GM18499 (cell line): ENCODE measurements at regions not wholly inside any gene's neighbourhood (a gene's known extent, or its start where the extent isn't known, plus 50 kb on each side); places are given as distances from the start of the nearest gene placed in this dataset.

Experiments
- ATAC-seq: cut with Tn5 transposase; IDR thresholded peaks from one replicate; pipeline ENCODE4 v1.9.1; 2021; ENCODE audit warnings: moderate number of reproducible peaks; ENCODE audit not compliant: insufficient read depth, unreplicated experiment

GRCh38 chr2:15868704-15869103 lies 71.6 kb upstream of the MYCN start:
- no peak for ATAC-seq

GRCh38 chr2:15869396-15869795 lies 71.0 kb upstream of the MYCN start:
- ATAC-seq: no peak

DNA sequence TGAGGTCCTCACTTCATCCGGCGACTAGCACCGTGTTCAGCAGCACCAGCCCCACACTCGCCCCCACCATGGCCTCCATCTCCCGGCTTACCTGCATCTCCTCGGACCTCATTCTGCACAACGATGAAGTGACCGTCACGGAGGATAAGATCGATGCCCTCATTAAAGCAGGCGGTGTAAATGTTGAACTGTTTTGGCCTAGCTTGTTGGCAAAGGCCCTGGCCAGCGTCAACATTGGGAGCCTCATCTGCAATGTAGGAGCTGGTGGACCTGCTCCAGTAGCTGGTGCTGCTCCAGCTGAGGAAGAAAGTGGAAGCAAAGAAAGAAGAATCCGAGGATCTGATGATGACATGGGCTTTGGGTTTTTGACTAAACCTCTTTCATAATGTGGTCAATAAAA lies 70.5 kb upstream of the MYCN start:
- no peak for ATAC-seq

DNA sequence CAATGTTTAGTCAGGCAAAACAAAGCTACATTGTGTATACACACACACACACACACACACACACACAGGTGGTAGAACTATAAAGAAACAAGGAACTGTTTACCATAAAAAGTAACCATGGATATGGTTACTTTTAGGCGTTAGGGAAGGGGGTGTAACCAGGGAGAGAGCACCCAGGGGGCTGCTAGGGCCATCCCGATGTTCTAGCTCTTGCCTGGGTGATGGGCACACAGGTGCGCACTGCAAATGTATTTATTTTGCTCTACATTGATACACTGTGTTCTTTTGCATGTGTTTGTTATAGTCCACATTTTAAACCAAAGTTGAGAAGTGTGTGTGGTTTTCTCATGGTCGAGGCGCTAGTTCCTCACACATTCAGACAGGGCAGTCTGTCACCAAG lies 69.8 kb upstream of the MYCN start:
- ATAC-seq: no peak

- ATAC-seq: no peak
Measured at GRCh38 chr2:15871239-15871783, 69.0 kb upstream of the MYCN start.

- ATAC-seq: no peak
Measured at GRCh38 chr2:15872854-15873253, 67.5 kb upstream of the MYCN start.

GRCh38 chr2:15874321-15874720 lies 66.0 kb upstream of the MYCN start:
- ATAC-seq: no peak

- ATAC-seq: no peak
Measured at GRCh38 chr2:15874854-15875804, 65.2 kb upstream of the MYCN start.

DNA sequence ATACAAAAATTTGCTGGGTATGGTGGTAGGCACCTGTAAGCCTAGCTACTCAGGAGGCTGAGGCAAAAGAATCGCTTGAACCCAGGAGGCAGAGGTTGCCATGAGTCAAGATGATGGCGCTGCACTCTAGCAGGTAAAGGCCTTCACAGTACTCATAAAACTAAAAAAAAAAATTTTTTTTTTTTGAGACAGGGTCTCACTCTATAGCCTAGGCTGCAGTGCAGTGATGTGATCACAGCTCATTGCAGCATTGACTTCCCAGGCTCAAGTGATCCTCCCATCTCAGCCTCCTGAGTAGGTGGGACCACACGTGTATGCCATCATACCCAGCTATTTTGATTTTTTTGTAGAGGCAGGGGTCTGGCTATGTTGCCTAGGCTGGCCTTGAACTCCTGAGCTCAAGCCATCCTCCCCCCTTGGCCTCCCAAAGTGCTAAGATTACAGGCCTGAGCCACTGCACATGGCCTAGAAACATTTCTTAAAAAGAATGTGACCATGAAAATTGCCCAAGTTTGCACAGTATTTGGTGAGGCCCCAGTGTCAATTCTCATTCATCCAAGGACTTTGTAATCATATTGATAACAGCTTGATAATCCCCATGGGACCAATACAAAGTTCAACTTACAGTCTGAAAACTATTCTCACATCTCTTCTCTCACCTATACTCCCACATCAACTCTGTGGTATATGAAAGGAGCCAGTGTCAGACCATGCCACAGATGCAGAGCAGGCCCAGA lies 64.2 kb upstream of the MYCN start:
- ATAC-seq: no peak

GRCh38 chr2:15880226-15881119 lies 59.9 kb upstream of the MYCN start:
- no peak for ATAC-seq

GRCh38 chr2:15881120-15881433 lies 59.3 kb upstream of the MYCN start:
- ATAC-seq: no peak

DNA sequence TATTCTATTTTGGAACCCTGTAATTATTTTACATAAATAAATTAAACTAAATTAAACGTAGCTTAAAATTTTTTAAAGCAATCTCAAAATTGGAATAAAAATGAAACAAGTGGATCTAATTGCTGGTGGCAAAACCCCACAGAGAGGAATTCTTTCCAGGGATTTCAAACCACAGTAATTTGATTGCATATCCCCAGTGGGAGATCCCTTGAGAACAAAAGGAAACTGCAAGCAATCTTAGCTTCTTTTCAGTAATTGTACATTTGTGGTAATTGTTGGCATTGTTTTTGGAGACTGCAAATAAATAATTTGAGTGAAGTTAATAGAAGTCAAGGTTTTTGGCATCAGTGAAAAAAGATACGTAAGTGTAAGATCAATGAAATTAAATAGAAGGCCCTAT lies 58.7 kb upstream of the MYCN start:
- ATAC-seq: no peak

DNA sequence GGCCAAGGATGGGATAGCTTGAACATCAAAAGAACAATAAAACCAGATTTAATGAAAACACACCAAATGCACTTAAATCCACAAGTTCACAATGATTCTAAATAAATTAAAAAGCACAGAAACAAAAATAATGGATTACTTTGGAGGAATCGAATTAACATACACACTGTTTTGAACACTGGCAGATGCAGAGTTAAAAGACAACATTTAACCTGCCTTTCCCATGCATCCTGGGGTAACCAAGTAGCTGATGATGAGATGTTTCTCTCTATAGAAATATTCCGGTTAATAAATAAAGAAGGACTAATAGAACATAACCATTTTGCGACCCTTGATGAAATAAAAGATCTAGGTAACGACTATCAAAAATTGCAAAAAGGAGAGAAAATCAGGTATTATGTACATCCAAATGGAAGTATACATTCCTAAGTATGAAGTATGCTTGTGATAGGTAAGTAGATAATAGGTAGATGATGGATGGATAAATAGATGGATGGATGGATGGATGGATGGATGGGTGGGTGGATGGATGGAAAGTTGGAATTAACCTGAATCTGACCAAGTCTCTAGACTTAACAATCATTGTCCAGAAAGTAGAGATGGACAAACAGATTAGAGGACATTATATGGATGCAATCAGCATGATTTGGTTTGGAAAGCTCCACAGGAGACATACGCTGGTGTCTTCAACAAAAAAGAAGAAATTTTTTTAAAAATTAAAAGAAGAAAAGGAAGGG lies 57.4 kb upstream of the MYCN start:
- no peak for ATAC-seq

GRCh38 chr2:15883684-15884083 lies 56.7 kb upstream of the MYCN start:
- ATAC-seq: no peak

DNA sequence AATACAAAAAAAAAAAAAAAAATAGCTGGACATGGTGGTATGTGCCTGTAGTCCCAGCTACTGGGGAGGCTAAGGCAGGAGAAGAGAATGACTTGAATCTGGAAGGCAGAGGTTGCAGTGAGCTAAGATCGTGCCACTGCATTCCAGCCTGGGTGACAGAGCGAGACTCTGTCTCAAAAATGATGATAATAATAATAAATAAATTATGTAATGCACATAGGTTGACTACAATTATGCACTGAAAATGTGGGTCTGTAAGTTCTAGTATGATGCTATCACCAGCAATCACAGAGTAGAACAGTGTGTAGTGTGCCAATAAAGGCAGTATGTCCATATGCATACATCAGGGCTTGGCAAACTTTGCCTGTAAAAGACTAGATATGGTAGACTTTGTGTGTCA lies 55.6 kb upstream of the MYCN start:
- ATAC-seq: no peak

GRCh38 chr2:15886231-15886630 lies 54.1 kb upstream of the MYCN start:
- ATAC-seq: no peak

DNA sequence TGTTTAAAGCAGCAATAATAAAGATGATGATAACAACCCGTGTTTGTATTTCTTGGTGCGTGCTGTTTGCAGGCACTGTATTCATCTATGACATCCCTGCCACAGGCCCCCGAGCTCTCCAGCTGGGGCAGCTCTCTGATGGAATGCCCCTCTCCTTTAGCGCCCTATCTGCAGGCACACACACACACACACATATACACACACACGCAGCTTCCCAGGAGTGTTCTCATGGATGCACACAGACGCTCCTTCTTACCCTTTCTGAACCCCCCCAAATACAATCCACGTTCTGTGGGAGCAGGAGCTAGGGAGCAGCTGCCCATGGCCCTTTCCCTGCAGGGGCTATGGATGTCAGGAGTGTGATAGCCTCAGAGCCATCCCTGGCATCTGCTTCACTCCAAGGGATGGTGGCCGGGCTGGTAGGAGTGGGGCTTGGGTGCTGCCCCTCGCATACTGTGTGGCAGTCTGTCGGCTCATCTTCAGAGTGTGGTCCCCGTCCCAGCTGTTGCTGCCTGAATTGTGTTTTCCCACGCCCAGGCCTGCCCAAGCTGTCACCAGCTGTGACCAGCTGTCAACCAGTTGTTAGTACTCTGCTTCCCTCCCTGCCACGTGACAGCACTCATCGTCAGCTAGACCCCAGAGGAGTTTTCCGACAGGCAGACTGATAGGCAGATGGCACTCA lies 50.8 kb upstream of the MYCN start:
- ATAC-seq: no peak

- ATAC-seq: no peak
Measured at GRCh38 chr2:15890124-15890754, 50.1 kb upstream of the MYCN start.
